C4-2B (cell line): ENCODE measurements at regions not wholly inside any gene's neighbourhood (a gene's known extent, or its start where the extent isn't known, plus 50 kb on each side); places are given as distances from the start of the nearest gene placed in this dataset.

ENCODE experiments used
- H3K27ac ChIP-seq: fragments of 450-650 bp; 2 replicates; pipeline ENCODE4 v1.5.1; 2017
- ZFX ChIP-seq: fragments of 450-650 bp; IDR thresholded peaks from 2 replicates; pipeline ENCODE4 v1.6.1; 2017
- TF ChIP-seq, protein P1 (sequence below): fragments of 450-650 bp; conservative IDR thresholded peaks from 2 replicates; pipeline ENCODE4 v1.5.1; 2017; ENCODE audit warnings: mild to moderate bottlenecking

DNA sequence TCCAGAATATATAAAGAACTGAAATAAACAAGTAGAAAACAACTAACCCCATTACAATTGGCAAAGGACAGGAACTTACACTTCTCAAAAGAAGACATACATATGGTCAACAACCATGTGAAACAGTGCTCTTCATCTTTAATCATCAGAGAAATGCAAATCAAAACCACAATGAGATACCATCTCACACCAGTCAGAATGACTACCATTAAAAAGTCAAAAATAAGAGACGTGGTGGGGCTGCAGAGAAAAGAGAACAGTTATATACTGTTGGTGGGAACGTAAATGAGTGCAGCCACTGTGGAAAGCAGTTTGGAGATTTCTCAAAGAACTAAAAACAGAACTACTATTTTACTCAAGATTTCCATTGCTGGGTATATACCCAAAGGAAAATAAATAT is 1696.3 kb upstream of the TMEFF2 start:
- TF ChIP-seq ZFX: no peak
- TF ChIP-seq, protein P1, sequence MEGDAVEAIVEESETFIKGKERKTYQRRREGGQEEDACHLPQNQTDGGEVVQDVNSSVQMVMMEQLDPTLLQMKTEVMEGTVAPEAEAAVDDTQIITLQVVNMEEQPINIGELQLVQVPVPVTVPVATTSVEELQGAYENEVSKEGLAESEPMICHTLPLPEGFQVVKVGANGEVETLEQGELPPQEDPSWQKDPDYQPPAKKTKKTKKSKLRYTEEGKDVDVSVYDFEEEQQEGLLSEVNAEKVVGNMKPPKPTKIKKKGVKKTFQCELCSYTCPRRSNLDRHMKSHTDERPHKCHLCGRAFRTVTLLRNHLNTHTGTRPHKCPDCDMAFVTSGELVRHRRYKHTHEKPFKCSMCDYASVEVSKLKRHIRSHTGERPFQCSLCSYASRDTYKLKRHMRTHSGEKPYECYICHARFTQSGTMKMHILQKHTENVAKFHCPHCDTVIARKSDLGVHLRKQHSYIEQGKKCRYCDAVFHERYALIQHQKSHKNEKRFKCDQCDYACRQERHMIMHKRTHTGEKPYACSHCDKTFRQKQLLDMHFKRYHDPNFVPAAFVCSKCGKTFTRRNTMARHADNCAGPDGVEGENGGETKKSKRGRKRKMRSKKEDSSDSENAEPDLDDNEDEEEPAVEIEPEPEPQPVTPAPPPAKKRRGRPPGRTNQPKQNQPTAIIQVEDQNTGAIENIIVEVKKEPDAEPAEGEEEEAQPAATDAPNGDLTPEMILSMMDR: no peak
- no peak overlapping the region for H3K27ac ChIP-seq

DNA sequence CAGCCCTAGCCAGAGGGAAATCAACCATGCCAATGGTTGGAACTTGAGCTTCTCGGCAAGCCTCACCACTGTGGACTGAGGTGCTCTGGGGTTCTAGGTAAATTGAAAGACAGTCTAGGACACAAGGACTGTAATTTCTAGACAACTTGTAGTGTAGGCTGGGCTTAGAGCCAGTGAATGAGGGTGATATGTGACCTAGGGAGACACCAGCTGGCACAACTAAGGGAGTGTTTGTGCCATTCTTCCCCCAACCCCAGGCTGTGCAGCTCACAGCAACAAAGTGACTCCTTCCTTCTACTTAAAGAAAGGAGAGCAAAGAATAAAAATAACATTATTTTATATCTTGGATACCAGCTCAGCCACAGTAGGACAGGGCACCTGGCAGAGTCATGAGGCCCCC is 1690.7 kb upstream of the TMEFF2 start:
- no peak for TF ChIP-seq ZFX
- TF ChIP-seq, protein P1: no peak
- no peak overlapping the region for H3K27ac ChIP-seq

DNA sequence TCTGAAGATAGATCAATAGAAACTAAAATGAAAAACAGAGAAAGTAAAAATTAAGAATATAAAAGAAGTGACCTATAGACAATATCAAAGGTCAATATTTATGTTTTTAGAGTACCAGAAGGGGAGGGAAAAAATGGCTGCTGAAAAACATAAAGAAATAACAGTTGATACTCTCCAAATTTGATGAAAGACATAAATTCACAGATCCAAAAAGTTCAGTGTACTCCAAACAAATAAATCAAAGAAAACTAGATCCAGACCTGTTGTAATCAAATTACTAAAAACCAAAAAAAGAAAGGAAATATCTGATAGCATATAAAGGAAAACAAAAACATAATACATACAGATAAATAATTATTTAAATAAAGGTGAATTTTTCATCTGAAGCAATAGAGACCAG is 1689.1 kb upstream of the TMEFF2 start:
- H3K27ac ChIP-seq: no peak overlapping the region
- no peak for TF ChIP-seq ZFX
- TF ChIP-seq, protein P1: no peak

DNA sequence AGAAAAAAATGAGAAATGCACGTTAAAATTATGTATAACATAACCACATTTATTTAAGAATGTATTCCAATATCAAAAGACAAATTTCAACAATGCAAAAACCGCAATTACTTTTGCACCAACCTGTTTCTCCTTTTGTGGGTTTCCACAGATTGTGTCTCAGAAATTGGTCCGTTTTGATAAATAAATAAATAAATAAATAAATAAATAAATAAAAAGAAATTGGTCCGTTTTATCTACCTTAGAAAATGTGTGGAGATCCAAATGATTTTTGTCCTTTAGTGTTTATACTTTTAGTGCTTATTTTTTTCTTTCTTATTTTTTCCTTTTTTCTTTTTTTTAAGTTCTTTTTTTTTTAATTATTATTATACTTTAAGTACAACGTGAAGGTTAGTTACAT is 1682.2 kb upstream of the TMEFF2 start:
- H3K27ac ChIP-seq: no peak overlapping the region
- no peak for TF ChIP-seq ZFX
- TF ChIP-seq, protein P1: no peak

DNA sequence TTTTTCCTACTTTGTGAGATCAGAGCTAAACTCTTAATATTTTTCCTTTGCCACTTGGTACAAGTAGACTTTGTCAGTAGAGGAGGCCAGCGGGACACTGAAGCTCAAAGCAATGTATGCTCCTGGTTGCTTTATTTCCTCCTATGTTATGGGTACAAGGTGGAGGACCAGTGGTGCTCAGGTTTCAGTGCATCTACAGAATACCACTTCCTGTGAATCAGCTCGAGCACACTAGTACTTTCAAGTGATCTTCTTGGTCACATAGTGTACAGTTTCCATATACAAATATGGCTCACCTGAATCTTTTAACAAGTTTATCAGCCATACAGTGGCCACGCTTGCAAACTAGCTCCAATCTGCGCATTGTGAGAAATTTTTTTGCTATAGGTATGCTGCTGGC is 1674.8 kb upstream of the TMEFF2 start:
- TF ChIP-seq, protein P1: no peak
- no peak for TF ChIP-seq ZFX
- no peak overlapping the region for H3K27ac ChIP-seq

DNA sequence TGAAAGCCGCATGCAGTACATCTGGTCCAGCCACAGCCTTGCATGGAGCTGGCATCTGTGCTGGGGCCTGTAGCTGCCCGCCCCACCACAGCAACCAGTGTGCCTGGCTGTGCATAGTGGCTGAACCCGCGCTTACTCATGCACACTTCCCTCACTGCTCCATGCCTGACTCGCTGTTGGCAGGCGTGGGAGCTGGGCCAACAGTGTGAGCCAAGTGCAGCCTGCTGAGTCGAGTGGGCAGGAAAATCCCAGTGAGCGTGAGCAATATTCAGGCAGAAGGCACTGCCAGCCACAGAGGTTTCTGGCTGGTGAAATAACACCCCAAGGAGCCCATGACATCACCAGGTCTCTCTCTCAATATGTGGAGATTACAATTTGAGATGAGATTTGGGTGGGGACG is 1674.1 kb upstream of the TMEFF2 start:
- H3K27ac ChIP-seq: no peak overlapping the region
- TF ChIP-seq ZFX: no peak
- TF ChIP-seq, protein P1: no peak

DNA sequence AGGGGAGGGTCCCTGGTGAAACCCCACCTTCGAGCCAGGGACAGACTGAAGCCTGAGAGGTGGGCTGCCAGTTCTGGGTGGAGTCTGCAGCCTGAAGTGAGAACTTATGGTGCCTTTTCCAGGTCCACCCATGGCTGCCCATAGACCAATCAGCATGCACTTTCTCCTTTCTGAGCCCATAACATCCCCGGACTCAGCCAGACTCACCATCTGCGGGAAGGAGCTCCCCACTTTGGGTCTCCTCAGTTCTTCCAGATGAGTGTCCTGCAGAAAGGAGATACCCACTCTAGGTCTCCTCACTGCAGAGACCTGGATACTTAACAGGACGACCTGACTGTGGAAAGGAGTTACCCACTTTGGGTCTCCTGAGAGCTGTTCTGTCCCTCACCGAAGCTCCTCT is 1673.4 kb upstream of the TMEFF2 start:
- no peak overlapping the region for H3K27ac ChIP-seq
- TF ChIP-seq, protein P1: no peak
- no peak for TF ChIP-seq ZFX
